ENCODE measurements at regions not wholly inside any gene's neighbourhood (a gene's known extent, or its start where the extent isn't known, plus 50 kb on each side); places are given as distances from the start of the nearest gene placed in this dataset.

GRCh38 chr6:14659841-14660240, 542.3 kb downstream of the CD83 start:
- TF ChIP-seq POLR2AphosphoS5 (IDR thresholded peaks at IDR 0.05; ENCODE audit: insufficient read depth in 1 of 2, low read depth in 1 of 2), result no peak
- TF ChIP-seq, protein P1, sequence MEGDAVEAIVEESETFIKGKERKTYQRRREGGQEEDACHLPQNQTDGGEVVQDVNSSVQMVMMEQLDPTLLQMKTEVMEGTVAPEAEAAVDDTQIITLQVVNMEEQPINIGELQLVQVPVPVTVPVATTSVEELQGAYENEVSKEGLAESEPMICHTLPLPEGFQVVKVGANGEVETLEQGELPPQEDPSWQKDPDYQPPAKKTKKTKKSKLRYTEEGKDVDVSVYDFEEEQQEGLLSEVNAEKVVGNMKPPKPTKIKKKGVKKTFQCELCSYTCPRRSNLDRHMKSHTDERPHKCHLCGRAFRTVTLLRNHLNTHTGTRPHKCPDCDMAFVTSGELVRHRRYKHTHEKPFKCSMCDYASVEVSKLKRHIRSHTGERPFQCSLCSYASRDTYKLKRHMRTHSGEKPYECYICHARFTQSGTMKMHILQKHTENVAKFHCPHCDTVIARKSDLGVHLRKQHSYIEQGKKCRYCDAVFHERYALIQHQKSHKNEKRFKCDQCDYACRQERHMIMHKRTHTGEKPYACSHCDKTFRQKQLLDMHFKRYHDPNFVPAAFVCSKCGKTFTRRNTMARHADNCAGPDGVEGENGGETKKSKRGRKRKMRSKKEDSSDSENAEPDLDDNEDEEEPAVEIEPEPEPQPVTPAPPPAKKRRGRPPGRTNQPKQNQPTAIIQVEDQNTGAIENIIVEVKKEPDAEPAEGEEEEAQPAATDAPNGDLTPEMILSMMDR (IDR thresholded peaks at IDR 0.05), result no peak
